HEK293T (cell line): ENCODE measurements at regions not wholly inside any gene's neighbourhood (a gene's known extent, or its start where the extent isn't known, plus 50 kb on each side); places are given as distances from the start of the nearest gene placed in this dataset.

ENCODE experiments used
- BHLHE40 ChIP-seq: fragments of 450-650 bp; IDR thresholded peaks from 2 replicates; pipeline ENCODE4 v1.6.1; 2016; ENCODE audit warnings: mild to moderate bottlenecking, moderate library complexity, borderline replicate concordance
- FOXA1 ChIP-seq: fragments of 450-650 bp; IDR thresholded peaks from 2 replicates; pipeline ENCODE4 v1.6.1; 2016; ENCODE audit warnings: mild to moderate bottlenecking
- FOXK2 ChIP-seq: fragments of 450-650 bp; IDR thresholded peaks from 2 replicates; pipeline ENCODE4 v1.6.1; 2016; ENCODE audit warnings: mild to moderate bottlenecking
- FOXM1 ChIP-seq: fragments of 450-650 bp; IDR thresholded peaks from 2 replicates; pipeline ENCODE4 v1.6.1; 2017; ENCODE audit warnings: mild to moderate bottlenecking, borderline replicate concordance
- HDGF ChIP-seq: fragments of 450-650 bp; IDR thresholded peaks from 2 replicates; pipeline ENCODE4 v1.6.1; 2017; ENCODE audit warnings: antibody characterized with exemption, borderline replicate concordance
- NFRKB ChIP-seq: fragments of 450-650 bp; IDR thresholded peaks from 2 replicates; pipeline ENCODE4 v1.6.1; 2016; ENCODE audit warnings: mild to moderate bottlenecking, moderate library complexity
- SP1 ChIP-seq: fragments of 450-650 bp; IDR thresholded peaks from 2 replicates; pipeline ENCODE4 v1.6.1; 2017
- SUZ12 ChIP-seq: fragments of 450-650 bp; IDR thresholded peaks from 2 replicates; pipeline ENCODE4 v1.6.1; 2016; ENCODE audit warnings: mild to moderate bottlenecking
- TARDBP ChIP-seq: fragments of 450-650 bp; IDR thresholded peaks from 2 replicates; pipeline ENCODE4 v1.6.1; 2016
- ZNF384 ChIP-seq: fragments of 450-650 bp; IDR thresholded peaks from 2 replicates; pipeline ENCODE4 v1.6.1; 2016
- TF ChIP-seq, protein P1 (sequence below): fragments of 450-650 bp; IDR thresholded peaks from 2 replicates; pipeline ENCODE4 v1.6.1; 2016

DNA sequence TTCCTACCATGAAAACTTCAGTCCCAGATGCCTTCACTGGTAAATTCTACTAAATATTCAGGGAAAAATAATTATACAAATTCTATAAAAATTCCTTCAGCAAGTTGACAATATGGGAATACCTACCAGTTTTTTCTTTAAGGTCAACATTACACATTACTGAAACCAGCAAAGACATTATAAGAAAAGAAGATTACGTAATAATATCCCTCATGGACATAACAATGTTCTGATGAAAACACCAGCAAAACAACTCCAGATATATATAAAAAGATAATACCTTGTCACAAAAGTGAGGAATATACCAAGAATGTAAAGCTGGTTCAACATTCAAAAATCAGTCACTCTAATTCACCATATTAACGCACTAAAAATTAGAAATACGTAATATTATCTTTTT, 507.9 kb downstream of the DMRTA1 start:
- no peak for TF ChIP-seq BHLHE40
- TF ChIP-seq, protein P1, sequence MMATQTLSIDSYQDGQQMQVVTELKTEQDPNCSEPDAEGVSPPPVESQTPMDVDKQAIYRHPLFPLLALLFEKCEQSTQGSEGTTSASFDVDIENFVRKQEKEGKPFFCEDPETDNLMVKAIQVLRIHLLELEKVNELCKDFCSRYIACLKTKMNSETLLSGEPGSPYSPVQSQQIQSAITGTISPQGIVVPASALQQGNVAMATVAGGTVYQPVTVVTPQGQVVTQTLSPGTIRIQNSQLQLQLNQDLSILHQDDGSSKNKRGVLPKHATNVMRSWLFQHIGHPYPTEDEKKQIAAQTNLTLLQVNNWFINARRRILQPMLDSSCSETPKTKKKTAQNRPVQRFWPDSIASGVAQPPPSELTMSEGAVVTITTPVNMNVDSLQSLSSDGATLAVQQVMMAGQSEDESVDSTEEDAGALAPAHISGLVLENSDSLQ = no peak
- no peak for TF ChIP-seq FOXA1
- TF ChIP-seq SP1 = no peak
- TF ChIP-seq TARDBP = no peak
- TF ChIP-seq FOXM1 = no peak
- no peak for TF ChIP-seq ZNF384
- TF ChIP-seq SUZ12 = no peak
- no peak for TF ChIP-seq HDGF
- TF ChIP-seq FOXK2 = no peak
- TF ChIP-seq NFRKB = no peak
